NB4 (cell line): ENCODE measurements at regions not wholly inside any gene's neighbourhood (a gene's known extent, or its start where the extent isn't known, plus 50 kb on each side); places are given as distances from the start of the nearest gene placed in this dataset.

Experiments
- CTCF ChIP-seq: IDR thresholded peaks from one replicate; pipeline ENCODE4 v1.5.1; 2012; ENCODE audit warnings: low read depth, low read length
- MAX ChIP-seq: IDR thresholded peaks from 2 replicates; pipeline ENCODE4 v1.6.1; 2011; ENCODE audit warnings: low read depth, low read length
- MYC ChIP-seq: IDR thresholded peaks from 2 replicates; pipeline ENCODE4 v1.6.1; 2011; ENCODE audit warnings: low read depth, low read length
- POLR2A ChIP-seq: IDR thresholded peaks from 2 replicates; pipeline ENCODE4 v1.6.1; 2011; ENCODE audit warnings: mild to moderate bottlenecking; ENCODE audit not compliant: insufficient read length; ENCODE audit errors: extremely low read depth

DNA sequence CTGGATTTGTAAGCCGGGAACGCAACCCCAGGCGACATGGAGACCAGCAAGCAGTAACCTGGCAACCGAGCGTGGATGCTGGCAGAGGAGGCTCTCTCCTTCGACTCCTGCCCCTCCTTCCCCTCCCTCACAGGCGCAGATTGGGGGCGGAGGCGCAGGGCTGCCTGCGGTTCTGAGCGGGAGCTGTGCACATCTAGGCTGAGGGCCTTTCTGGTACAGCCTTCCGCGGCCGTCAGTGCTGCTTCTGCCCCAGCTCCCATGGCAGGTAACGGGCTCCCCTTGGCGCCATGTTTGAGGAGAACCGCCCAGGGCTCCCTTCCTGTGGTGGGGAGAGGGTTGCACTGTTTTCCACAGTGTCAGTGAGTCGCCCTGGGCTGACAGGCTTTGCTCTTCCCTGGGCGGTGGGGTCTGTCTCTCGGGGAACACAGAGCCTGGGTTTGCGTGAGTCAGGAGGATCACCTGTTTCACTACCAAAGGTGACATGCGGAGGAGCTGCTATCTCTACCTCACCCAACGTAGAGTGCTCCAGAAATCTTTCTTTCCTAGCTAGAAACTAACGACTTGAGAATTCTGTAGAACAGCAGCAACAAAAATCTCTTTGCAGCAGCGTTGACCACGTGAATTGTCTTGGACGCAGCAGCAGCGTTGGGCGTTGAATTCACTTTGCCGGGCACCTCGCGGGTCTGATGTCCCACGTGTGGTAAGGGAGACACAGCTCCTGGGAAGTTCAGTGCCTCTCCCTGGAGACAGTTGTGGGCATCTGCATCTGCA lies 154.8 kb upstream of the COBL start:
- no peak for TF ChIP-seq CTCF
- no peak for TF ChIP-seq POLR2A
- no peak for TF ChIP-seq MAX
- TF ChIP-seq MYC: no peak
